HepG2 (cell line): ENCODE measurements at regions not wholly inside any gene's neighbourhood (a gene's known extent, or its start where the extent isn't known, plus 50 kb on each side); places are given as distances from the start of the nearest gene placed in this dataset.

ENCODE experiments used
- MYC ChIP-seq: sonication (generic); formaldehyde crosslinking; IDR thresholded peaks from 2 replicates; pipeline ENCODE4 v1.9.0; 2021; ENCODE audit warnings: missing genetic modification reagents, borderline replicate concordance
- NR1H2 ChIP-seq: sonication (generic); formaldehyde crosslinking; IDR thresholded peaks from 2 replicates; pipeline ENCODE4 v1.8.1; 2022; ENCODE audit warnings: low read depth, missing genetic modification reagents, borderline replicate concordance
- SP1 ChIP-seq, 2 experiments: fragments of 450-650 bp in 1 of 2; sonication (generic) in 1 of 2; formaldehyde crosslinking in 1 of 2; IDR thresholded peaks; 2 replicates each; pipeline versions ENCODE4 v1.4.0 to v1.6.1; 2016 to 2020; ENCODE audit warnings: missing genetic modification reagents in 1 of 2
- SP4 ChIP-seq: sonication (generic); formaldehyde crosslinking; IDR thresholded peaks from 2 replicates; pipeline ENCODE4 v1.8.1; 2023; ENCODE audit warnings: mild to moderate bottlenecking, missing genetic modification reagents
- TCF7L2 ChIP-seq: IDR thresholded peaks from 2 replicates; pipeline ENCODE4 v1.6.1; 2011; ENCODE audit warnings: mild to moderate bottlenecking, low read depth, low read length, moderate library complexity
- ZBTB1 ChIP-seq: sonication (generic); formaldehyde crosslinking; IDR thresholded peaks from 2 replicates; pipeline ENCODE4 v1.4.0; 2020; ENCODE audit warnings: missing genetic modification reagents, borderline replicate concordance
- ZFAT ChIP-seq: sonication (generic); formaldehyde crosslinking; conservative IDR thresholded peaks from 2 replicates; pipeline ENCODE4 v1.8.1; 2023; ENCODE audit warnings: missing genetic modification reagents, inconsistent platforms
- ZNF598 ChIP-seq: sonication (generic); formaldehyde crosslinking; IDR thresholded peaks from 2 replicates; pipeline ENCODE4 v1.5.1; 2020; ENCODE audit warnings: mild to moderate bottlenecking, missing genetic modification reagents, borderline replicate concordance
- ZSCAN29 ChIP-seq: sonication (generic); formaldehyde crosslinking; conservative IDR thresholded peaks from 2 replicates; pipeline ENCODE4 v1.4.0; 2020; ENCODE audit warnings: mild to moderate bottlenecking, missing genetic modification reagents
- ZZZ3 ChIP-seq: sonication (generic); formaldehyde crosslinking; IDR thresholded peaks from 2 replicates; pipeline ENCODE4 v1.4.0; 2020; ENCODE audit warnings: missing genetic modification reagents, mild to moderate bottlenecking, borderline replicate concordance
- TF ChIP-seq, protein P1 (sequence below): sonication (generic); formaldehyde crosslinking; IDR thresholded peaks from 2 replicates; pipeline ENCODE4 v1.5.0; 2020; ENCODE audit warnings: mild to moderate bottlenecking, missing genetic modification reagents, moderate library complexity

DNA sequence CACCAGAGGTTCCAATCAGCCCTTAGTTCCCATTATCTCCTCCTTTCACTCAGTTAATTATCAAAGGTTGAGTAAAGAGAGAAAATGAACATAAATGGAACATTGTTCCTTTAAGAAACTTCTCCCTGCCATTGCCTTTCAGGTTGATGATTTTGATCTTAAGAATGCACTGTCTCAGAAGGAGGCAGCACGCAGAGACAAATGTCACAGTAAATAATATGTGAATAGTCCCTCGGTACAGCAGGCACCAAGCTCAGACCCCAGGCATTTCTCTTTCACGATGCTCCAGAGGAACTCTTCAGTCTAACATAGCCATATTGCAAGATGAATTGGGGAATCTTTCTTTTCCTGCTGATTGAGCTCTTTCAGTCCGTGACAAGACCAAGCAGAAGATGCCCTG is 435.3 kb upstream of the SPTLC3 start:
- TF ChIP-seq NR1H2 (CRISPR knock-in tag) (no peak), MYC (CRISPR knock-in tag) (no peak), SP4 (CRISPR knock-in tag) (no peak), SP1 (IDR thresholded peaks at IDR 0.05) (no peak), SP1 (CRISPR knock-in tag; IDR thresholded peaks at IDR 0.05) (no peak), ZSCAN29 (CRISPR knock-in tag) (no peak), ZNF598 (no peak), TCF7L2 (no peak), ZBTB1 (no peak), ZZZ3 (CRISPR knock-in tag) (no peak), ZFAT (CRISPR knock-in tag) (no peak)
- TF ChIP-seq, protein P1, sequence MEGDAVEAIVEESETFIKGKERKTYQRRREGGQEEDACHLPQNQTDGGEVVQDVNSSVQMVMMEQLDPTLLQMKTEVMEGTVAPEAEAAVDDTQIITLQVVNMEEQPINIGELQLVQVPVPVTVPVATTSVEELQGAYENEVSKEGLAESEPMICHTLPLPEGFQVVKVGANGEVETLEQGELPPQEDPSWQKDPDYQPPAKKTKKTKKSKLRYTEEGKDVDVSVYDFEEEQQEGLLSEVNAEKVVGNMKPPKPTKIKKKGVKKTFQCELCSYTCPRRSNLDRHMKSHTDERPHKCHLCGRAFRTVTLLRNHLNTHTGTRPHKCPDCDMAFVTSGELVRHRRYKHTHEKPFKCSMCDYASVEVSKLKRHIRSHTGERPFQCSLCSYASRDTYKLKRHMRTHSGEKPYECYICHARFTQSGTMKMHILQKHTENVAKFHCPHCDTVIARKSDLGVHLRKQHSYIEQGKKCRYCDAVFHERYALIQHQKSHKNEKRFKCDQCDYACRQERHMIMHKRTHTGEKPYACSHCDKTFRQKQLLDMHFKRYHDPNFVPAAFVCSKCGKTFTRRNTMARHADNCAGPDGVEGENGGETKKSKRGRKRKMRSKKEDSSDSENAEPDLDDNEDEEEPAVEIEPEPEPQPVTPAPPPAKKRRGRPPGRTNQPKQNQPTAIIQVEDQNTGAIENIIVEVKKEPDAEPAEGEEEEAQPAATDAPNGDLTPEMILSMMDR (CRISPR knock-in tag), result no peak
